ENCODE measurements at regions not wholly inside any gene's neighbourhood (a gene's known extent, or its start where the extent isn't known, plus 50 kb on each side); places are given as distances from the start of the nearest gene placed in this dataset.

DNA sequence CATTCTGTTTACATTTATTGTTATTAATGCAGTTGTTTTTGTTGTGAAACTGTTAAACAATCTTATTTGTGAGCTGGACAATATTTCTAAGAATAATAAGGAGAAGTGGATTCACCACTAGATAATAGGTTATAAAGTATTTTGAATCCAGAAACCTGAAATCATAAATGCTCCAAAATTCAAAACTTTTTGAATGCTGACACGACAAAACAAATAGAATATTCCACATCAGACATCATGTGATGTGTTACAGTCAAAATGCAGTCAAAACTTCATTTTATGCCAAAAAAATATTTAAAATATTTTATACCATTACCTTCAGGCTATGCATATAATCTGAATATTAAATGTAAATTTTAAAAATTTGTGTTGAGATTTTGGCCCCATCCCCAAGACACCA lies 1321.4 kb downstream of the SLITRK1 start:
- TF ChIP-seq, protein P1, sequence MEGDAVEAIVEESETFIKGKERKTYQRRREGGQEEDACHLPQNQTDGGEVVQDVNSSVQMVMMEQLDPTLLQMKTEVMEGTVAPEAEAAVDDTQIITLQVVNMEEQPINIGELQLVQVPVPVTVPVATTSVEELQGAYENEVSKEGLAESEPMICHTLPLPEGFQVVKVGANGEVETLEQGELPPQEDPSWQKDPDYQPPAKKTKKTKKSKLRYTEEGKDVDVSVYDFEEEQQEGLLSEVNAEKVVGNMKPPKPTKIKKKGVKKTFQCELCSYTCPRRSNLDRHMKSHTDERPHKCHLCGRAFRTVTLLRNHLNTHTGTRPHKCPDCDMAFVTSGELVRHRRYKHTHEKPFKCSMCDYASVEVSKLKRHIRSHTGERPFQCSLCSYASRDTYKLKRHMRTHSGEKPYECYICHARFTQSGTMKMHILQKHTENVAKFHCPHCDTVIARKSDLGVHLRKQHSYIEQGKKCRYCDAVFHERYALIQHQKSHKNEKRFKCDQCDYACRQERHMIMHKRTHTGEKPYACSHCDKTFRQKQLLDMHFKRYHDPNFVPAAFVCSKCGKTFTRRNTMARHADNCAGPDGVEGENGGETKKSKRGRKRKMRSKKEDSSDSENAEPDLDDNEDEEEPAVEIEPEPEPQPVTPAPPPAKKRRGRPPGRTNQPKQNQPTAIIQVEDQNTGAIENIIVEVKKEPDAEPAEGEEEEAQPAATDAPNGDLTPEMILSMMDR (IDR thresholded peaks at IDR 0.05): no peak
- no peak for TF ChIP-seq POLR2A (IDR thresholded peaks at IDR 0.05)
